ENCODE measurements at regions not wholly inside any gene's neighbourhood (a gene's known extent, or its start where the extent isn't known, plus 50 kb on each side); places are given as distances from the start of the nearest gene placed in this dataset.

DNA sequence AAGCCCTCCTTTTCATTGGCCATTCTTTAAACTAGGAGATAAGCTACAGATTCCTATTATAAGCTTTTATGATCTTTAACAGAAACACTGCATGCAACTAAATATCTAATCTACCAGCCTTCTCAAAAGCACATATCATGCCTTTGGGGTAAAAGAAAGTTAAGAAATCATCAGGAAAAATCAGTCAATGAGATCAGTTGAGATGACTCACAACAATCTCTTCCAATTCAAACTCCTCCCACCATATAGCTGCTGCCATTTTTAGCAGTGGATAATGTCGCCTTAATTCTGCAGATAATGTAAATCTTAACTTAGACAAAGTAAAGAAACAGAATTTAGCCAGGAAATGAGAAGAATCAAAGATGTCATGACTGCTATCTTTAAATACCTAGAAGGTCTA, 135.2 kb upstream of the BCL6 start:
- TF ChIP-seq ZBTB21 (tag by site-specific recombination; IDR thresholded peaks at IDR 0.05) (no peak), ZNF660 (tag by site-specific recombination; IDR thresholded peaks at IDR 0.05) (no peak), MEIS1 (CRISPR knock-in tag; IDR thresholded peaks at IDR 0.05; ENCODE audit: borderline replicate concordance) (no peak), ZNF350 (tag by site-specific recombination; IDR thresholded peaks at IDR 0.05) (no peak), ZNF121 (tag by site-specific recombination; IDR thresholded peaks at IDR 0.05) (no peak), ZNF510 (tag by site-specific recombination; IDR thresholded peaks at IDR 0.05; ENCODE audit: insufficient replicate concordance) (no peak), ZNF214 (tag by site-specific recombination; IDR thresholded peaks at IDR 0.05; ENCODE audit: borderline replicate concordance) (no peak)
- TF ChIP-seq, protein P1, sequence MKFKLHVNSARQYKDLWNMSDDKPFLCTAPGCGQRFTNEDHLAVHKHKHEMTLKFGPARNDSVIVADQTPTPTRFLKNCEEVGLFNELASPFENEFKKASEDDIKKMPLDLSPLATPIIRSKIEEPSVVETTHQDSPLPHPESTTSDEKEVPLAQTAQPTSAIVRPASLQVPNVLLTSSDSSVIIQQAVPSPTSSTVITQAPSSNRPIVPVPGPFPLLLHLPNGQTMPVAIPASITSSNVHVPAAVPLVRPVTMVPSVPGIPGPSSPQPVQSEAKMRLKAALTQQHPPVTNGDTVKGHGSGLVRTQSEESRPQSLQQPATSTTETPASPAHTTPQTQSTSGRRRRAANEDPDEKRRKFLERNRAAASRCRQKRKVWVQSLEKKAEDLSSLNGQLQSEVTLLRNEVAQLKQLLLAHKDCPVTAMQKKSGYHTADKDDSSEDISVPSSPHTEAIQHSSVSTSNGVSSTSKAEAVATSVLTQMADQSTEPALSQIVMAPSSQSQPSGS (tag by site-specific recombination; IDR thresholded peaks at IDR 0.05; ENCODE audit: low read depth) = no peak
- TF ChIP-seq, protein P2, sequence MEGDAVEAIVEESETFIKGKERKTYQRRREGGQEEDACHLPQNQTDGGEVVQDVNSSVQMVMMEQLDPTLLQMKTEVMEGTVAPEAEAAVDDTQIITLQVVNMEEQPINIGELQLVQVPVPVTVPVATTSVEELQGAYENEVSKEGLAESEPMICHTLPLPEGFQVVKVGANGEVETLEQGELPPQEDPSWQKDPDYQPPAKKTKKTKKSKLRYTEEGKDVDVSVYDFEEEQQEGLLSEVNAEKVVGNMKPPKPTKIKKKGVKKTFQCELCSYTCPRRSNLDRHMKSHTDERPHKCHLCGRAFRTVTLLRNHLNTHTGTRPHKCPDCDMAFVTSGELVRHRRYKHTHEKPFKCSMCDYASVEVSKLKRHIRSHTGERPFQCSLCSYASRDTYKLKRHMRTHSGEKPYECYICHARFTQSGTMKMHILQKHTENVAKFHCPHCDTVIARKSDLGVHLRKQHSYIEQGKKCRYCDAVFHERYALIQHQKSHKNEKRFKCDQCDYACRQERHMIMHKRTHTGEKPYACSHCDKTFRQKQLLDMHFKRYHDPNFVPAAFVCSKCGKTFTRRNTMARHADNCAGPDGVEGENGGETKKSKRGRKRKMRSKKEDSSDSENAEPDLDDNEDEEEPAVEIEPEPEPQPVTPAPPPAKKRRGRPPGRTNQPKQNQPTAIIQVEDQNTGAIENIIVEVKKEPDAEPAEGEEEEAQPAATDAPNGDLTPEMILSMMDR (tag by site-specific recombination; IDR thresholded peaks at IDR 0.05) = no peak

All from HEK293 (cell line).